ENCODE measurements at regions not wholly inside any gene's neighbourhood (a gene's known extent, or its start where the extent isn't known, plus 50 kb on each side); places are given as distances from the start of the nearest gene placed in this dataset.

DNA sequence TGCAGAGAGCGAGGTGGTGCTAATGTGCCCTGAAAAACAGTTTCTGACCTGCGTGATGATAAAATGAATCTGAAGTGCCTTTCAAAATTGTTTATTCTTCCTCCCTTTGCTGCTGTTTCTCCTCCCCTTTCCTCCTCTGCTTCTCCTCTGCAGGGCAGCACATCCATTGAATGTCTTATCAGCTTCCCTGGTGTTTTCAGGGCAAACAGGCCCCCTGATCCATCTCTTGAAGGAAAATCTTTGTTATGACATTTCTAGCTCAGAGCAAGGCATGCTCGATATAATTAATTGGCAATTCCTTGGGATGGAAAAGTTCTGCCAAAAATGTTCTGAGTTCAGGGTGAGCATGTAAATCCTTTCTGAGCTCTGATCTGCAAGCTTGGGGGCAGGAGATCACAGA lies 364.2 kb upstream of the ZNF32 start:
- intact Hi-C loops (cut with DNase I) = loop anchor here in 1 of 10 donors (10.0 kb wide), 1 partner anchor 318 kb away; no protein-coding TSS in a partner anchor
- no peaks in the 10 kb centered on the region for H3K27me3 ChIP-seq
- H3K27ac ChIP-seq = no peak overlapping the region
- no peak overlapping the region for H3K4me3 ChIP-seq
- no peak for TF ChIP-seq POLR2A (IDR thresholded peaks at IDR 0.05)
- TF ChIP-seq, protein P1, sequence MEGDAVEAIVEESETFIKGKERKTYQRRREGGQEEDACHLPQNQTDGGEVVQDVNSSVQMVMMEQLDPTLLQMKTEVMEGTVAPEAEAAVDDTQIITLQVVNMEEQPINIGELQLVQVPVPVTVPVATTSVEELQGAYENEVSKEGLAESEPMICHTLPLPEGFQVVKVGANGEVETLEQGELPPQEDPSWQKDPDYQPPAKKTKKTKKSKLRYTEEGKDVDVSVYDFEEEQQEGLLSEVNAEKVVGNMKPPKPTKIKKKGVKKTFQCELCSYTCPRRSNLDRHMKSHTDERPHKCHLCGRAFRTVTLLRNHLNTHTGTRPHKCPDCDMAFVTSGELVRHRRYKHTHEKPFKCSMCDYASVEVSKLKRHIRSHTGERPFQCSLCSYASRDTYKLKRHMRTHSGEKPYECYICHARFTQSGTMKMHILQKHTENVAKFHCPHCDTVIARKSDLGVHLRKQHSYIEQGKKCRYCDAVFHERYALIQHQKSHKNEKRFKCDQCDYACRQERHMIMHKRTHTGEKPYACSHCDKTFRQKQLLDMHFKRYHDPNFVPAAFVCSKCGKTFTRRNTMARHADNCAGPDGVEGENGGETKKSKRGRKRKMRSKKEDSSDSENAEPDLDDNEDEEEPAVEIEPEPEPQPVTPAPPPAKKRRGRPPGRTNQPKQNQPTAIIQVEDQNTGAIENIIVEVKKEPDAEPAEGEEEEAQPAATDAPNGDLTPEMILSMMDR (IDR thresholded peaks at IDR 0.05) = no peak
- WGBS, 4 donors = 79 to 90% (median 90%) methylated on average over 3 of the region's 3 CpGs
- ATAC-seq (no peak), DNase-seq (no peak)
- no peaks in the 10 kb centered on the region for H3K36me3 ChIP-seq
- H3K4me1 ChIP-seq = peaks cover 0 to 59% (median 31%) of the 10 kb centered on the region in 12 donors
- no peaks in the 10 kb centered on the region for H3K9me3 ChIP-seq

DNA sequence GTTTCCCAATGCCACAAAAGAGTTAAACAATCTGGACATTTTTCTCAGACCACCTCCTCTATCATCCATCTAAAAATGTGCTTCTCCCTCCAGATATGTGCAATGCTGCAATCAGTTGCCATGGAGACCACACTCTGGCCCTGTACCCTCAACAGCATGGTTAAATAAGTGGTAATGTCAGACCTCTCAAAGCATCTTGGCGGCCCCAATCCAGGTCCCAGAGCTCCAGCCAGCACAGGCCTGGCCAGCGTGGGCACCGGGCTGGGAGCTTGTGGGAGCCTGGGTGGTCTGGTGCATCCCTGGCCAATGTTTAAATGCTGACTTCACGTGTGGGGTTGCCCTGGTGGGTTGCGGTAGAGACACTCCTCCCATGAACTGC lies 362.9 kb upstream of the ZNF32 start:
- no peaks in the 10 kb centered on the region for H3K9me3 ChIP-seq
- no peak for ATAC-seq

DNA sequence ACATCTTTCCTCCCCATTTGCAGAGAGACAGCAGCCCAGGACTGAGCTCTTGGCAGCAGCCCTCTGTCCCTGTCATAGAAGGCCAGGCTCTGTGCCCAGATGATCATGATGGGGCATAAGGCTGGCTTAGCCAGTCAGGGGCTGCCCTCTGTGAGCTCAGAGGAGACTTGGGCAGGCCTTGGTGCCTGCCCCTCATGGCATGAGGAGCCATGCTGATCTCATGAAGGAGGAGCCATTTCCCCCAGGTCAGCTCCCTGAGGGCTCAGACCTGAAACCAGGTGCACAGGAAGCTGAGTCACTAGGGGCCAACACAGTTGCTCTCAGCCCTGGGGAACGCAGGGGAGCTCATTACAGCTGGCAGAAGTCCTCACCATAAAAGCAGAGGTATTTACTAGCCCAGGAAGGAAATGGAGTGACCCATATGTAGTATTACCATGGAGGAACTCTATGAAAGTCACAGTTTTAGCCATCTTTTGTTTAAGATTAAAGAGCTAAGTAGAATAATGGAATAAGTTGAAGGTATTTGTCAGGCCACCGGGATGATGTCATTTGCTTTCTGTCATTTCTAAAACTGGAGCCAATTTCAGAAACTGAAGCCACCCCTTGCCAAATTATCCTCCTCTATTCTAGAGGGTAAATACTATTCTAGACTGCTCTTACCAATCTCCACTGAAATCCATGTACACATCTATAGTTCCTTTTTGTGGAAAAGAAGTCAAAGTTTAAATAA lies 362.4 kb upstream of the ZNF32 start:
- no peak overlapping the region for H3K4me3 ChIP-seq
- ATAC-seq (peak; percentile 81 to 91 (median 88)), DNase-seq (peak in 3 of 5 donors; percentile 40 to 65 (median 60))
- H3K9me3 ChIP-seq = no peaks in the 10 kb centered on the region
- intact Hi-C loops (cut with DNase I) = loop anchor here in 1 of 10 donors (10.0 kb wide), 1 partner anchor 316 kb away; no protein-coding TSS in a partner anchor
- WGBS, 4 donors = 40 to 72% (median 54%) methylated on average over 2 of the region's 2 CpGs
- H3K4me1 ChIP-seq = peaks cover 0 to 46% (median 20%) of the 10 kb centered on the region in 12 donors
- H3K36me3 ChIP-seq = no peaks in the 10 kb centered on the region
- no peaks in the 10 kb centered on the region for H3K27me3 ChIP-seq
- H3K27ac ChIP-seq = peak overlapping the region in 3 of 12 donors; percentile 28 to 53 (median 31)
- TF ChIP-seq POLR2A (IDR thresholded peaks at IDR 0.05) = no peak
- TF ChIP-seq, protein P1 (IDR thresholded peaks at IDR 0.05) = no peak

More for the DNA sequence above, 362.9 kb upstream of the ZNF32 start:
- DNase-seq = no peak
- 93 to 95% (median 94%) methylated on average over 5 of the region's 5 CpGs for WGBS, 4 donors
- no peaks in the 10 kb centered on the region for H3K27me3 ChIP-seq
- intact Hi-C loops (cut with DNase I) = loop anchor here in 1 of 10 donors (10.0 kb wide), 1 partner anchor 317 kb away; no protein-coding TSS in a partner anchor
- H3K36me3 ChIP-seq = no peaks in the 10 kb centered on the region
- H3K4me3 ChIP-seq = no peak overlapping the region
- TF ChIP-seq POLR2A (IDR thresholded peaks at IDR 0.05) = no peak
- TF ChIP-seq, protein P1 (IDR thresholded peaks at IDR 0.05) = no peak
- H3K27ac ChIP-seq = no peak overlapping the region
- peaks cover 0 to 51% (median 23%) of the 10 kb centered on the region in 12 donors for H3K4me1 ChIP-seq

DNA sequence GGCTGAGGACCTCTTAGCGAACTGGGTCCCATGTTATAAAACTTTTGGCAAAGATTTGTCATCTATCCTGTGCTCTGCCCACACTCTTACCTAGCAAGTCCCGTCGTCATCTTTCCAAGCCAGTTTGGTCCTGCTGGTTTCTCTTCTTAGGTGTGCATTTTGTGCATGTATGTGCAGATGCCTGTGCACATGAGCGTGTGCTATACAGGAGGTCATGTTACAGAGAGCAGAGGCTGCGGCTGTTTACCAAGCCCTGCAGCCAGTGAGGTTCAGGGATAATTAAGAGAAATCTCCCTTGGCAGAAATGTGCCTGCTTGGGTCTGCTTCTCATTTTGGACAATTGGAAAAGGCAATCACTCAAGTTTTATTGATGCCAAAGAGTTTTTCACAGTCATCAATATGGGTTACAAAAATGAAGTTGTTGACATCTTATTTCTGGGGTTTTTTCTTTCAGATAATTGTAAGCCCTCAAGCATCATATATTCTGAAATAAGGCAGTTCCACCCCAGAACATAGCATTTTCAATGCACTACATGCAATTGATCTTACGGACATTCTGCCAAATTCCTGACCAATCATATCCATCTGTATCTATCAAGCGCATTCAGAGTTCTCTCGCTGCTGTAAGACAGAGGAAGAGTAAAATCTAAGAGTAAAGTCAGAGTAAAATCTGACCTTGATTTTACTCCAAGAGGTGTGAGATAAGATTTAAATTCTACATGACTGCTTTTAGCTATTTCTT lies 361.4 kb upstream of the ZNF32 start:
- ATAC-seq = no peak
- intact Hi-C loops (cut with DNase I) = loop anchor here in 3 of 10 donors (5.0 to 10.0 kb wide), 4 partner anchors 48 to 318 kb away; no protein-coding TSS in a partner anchor
- no peak for DNase-seq
- TF ChIP-seq, protein P1 (IDR thresholded peaks at IDR 0.05) = no peak
- TF ChIP-seq POLR2A (IDR thresholded peaks at IDR 0.05) = no peak
- H3K36me3 ChIP-seq = no peaks in the 10 kb centered on the region
- 83 to 94% (median 87%) methylated on average over 8 of the region's 8 CpGs for WGBS, 4 donors
- peaks cover 0 to 36% (median 19%) of the 10 kb centered on the region in 12 donors for H3K4me1 ChIP-seq
- H3K9me3 ChIP-seq = no peaks in the 10 kb centered on the region
- H3K27me3 ChIP-seq = no peaks in the 10 kb centered on the region
- H3K27ac ChIP-seq = peak overlapping the region in 2 of 12 donors; percentile 31 to 53
- no peak overlapping the region for H3K4me3 ChIP-seq
